ENCODE measurements at regions not wholly inside any gene's neighbourhood (a gene's known extent, or its start where the extent isn't known, plus 50 kb on each side); places are given as distances from the start of the nearest gene placed in this dataset.

- Histone ChIP-seq H3K36me3 (replicated peaks in 1 of 2; ENCODE audit: control insufficient read depth in 1 of 2, insufficient read depth in 2 of 2, low read length in 2 of 2) (no peaks in the 10 kb centered on the region), H3K4me3 (replicated peaks in 1 of 3; ENCODE audit: low read depth in 2 of 3, low read length in 3 of 3) (no peak overlapping the region), H3K27me3 (ENCODE audit: control insufficient read depth in 2 of 2, insufficient read depth in 2 of 2, low read length in 2 of 2) (no peaks in the 10 kb centered on the region), H3K9ac (ENCODE audit: insufficient read depth, low read length, poor library complexity, severe bottlenecking) (no peak overlapping the region), H3K27ac (ENCODE audit: low read depth in 1 of 2, low read length in 2 of 2) (no peak overlapping the region), H4K20me1 (ENCODE audit: insufficient read depth, low read length) (no peaks in the 10 kb centered on the region), H3K4me2 (replicated peaks; ENCODE audit: extremely low read depth, low read length, poor library complexity, severe bottlenecking) (no peak overlapping the region), H3K9me3 (replicated peaks in 1 of 2; ENCODE audit: control insufficient read depth in 1 of 2, insufficient read depth in 1 of 2, low read length in 2 of 2) (no peaks in the 10 kb centered on the region), H3K79me2 (ENCODE audit: insufficient read depth, low read length) (no peaks in the 10 kb centered on the region), H3K4me1 (ENCODE audit: control insufficient read depth in 1 of 2, insufficient read depth in 2 of 2, low read length in 2 of 2) (peaks cover 3 to 12% of the 10 kb centered on the region in 2 donors), H2AFZ (ENCODE audit: insufficient read depth, low read depth, low read length, poor library complexity, severe bottlenecking) (peak overlapping the region; percentile 10)
- intact Hi-C loops (cut with micrococcal nuclease) = no loop called here
- H3K27ac Mint-ChIP-seq = no peak overlapping the region
- H3K36me3 Mint-ChIP-seq = no peaks in the 10 kb centered on the region
- H3K27me3 Mint-ChIP-seq (ENCODE audit: low read depth in 3 of 3) = peaks cover 0 to 2% (median 2%) of the 10 kb centered on the region in 3 donors
- H3K4me1 Mint-ChIP-seq = peaks cover 12% of the 10 kb centered on the region
- 75% methylated on average over 1 of the region's 1 CpG for WGBS (ENCODE audit: insufficient coverage)
- no peak for DNase-seq
- TF ChIP-seq CTCF (IDR thresholded peaks at IDR 0.05) = no peak
- peaks cover 0 to under 1% (median 0%) of the 10 kb centered on the region in 7 donors for H3K9me3 Mint-ChIP-seq
- no peak overlapping the region for H3K4me3 Mint-ChIP-seq
These were observed 110.4 kb upstream of the AKIP1 start for GRCh38 chr11:8800520-8801110.

GRCh38 chr11:8801121-8801520 lies 109.9 kb upstream of the AKIP1 start:
- Mint-ChIP-seq H3K27me3 (ENCODE audit: low read depth in 3 of 3) (peaks cover 0 to 2% (median 2%) of the 10 kb centered on the region in 3 donors), H3K4me1 (peaks cover 12% of the 10 kb centered on the region), H3K9me3 (no peaks in the 10 kb centered on the region), H3K36me3 (no peaks in the 10 kb centered on the region), H3K27ac (no peak overlapping the region), H3K4me3 (no peak overlapping the region)
- no peaks in the 10 kb centered on the region for H4K20me1 ChIP-seq (ENCODE audit: insufficient read depth, low read length)
- H3K4me1 ChIP-seq (ENCODE audit: control insufficient read depth in 1 of 2, insufficient read depth in 2 of 2, low read length in 2 of 2) = peaks cover 3 to 12% of the 10 kb centered on the region in 2 donors
- H3K4me3 ChIP-seq (replicated peaks in 1 of 3; ENCODE audit: low read depth in 2 of 3, low read length in 3 of 3) = no peak overlapping the region
- 100% methylated on average over 2 of the region's 9 CpGs for WGBS (ENCODE audit: insufficient coverage)
- no peaks in the 10 kb centered on the region for H3K79me2 ChIP-seq (ENCODE audit: insufficient read depth, low read length)
- H3K27ac ChIP-seq (ENCODE audit: low read depth in 1 of 2, low read length in 2 of 2) = no peak overlapping the region
- H3K27me3 ChIP-seq (ENCODE audit: control insufficient read depth in 2 of 2, insufficient read depth in 2 of 2, low read length in 2 of 2) = no peaks in the 10 kb centered on the region
- TF ChIP-seq CTCF (IDR thresholded peaks at IDR 0.05) = no peak
- intact Hi-C loops (cut with micrococcal nuclease) = no loop called here
- no peaks in the 10 kb centered on the region for H3K9me3 ChIP-seq (replicated peaks in 1 of 2; ENCODE audit: control insufficient read depth in 1 of 2, insufficient read depth in 1 of 2, low read length in 2 of 2)
- H3K9ac ChIP-seq (ENCODE audit: insufficient read depth, low read length, poor library complexity, severe bottlenecking) = no peak overlapping the region
- H2AFZ ChIP-seq (ENCODE audit: insufficient read depth, low read depth, low read length, poor library complexity, severe bottlenecking) = no peak overlapping the region
- no peak for DNase-seq
- no peaks in the 10 kb centered on the region for H3K36me3 ChIP-seq (replicated peaks in 1 of 2; ENCODE audit: control insufficient read depth in 1 of 2, insufficient read depth in 2 of 2, low read length in 2 of 2)
- H3K4me2 ChIP-seq (replicated peaks; ENCODE audit: extremely low read depth, low read length, poor library complexity, severe bottlenecking) = no peak overlapping the region

All from CD14-positive monocyte (primary cell).